HG03460 (cell line): ENCODE measurements at regions not wholly inside any gene's neighbourhood (a gene's known extent, or its start where the extent isn't known, plus 50 kb on each side); places are given as distances from the start of the nearest gene placed in this dataset.
"Not testable (repeated sequence)": the region's sequence is repeated elsewhere in the genome, so short reads cannot be mapped to it uniquely, and the experiment has no call there.

ENCODE experiments used
- ATAC-seq: cut with Tn5 transposase; IDR thresholded peaks from one replicate; pipeline ENCODE4 v1.9.1; 2021; ENCODE audit not compliant: unreplicated experiment

DNA sequence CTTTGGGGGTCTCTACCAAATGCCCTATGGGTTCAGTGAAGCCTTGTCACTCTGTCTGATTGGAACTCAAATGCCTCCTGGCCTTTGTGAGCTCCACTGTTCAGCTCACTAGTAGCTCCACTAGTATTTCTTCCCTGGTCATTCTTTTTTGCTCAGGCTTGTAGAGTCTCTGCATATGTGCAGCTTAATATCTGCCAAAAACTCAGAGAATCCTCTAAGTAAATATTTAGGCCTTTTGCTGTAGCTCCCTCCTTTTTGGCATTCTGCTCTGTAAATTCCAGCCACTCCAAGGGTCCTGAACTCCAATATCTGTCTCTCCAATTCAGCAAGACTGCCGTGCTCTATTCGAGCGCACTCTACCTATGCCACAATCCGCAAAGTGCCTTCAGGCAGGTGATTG lies 146.5 kb downstream of the MAIP1 start:
- ATAC-seq: no peak

DNA sequence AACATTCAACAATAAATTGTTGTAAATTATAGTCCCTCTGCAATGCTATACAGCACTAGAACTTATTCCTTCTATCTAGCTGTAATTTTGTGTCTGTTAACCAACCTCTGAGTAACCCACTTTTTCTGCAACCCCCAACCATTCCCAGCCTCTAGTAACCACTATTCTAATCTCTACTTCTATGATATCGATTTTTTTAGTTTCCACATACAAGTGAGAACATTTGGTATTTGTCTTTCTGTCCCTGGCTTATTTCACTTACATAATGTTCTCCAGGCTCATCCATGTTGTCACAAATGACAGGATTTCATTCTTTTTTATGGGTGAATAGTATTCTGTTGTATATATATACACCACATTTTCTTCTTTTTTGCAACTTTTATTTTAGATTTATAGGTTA lies 147.6 kb downstream of the MAIP1 start:
- ATAC-seq: no peak

DNA sequence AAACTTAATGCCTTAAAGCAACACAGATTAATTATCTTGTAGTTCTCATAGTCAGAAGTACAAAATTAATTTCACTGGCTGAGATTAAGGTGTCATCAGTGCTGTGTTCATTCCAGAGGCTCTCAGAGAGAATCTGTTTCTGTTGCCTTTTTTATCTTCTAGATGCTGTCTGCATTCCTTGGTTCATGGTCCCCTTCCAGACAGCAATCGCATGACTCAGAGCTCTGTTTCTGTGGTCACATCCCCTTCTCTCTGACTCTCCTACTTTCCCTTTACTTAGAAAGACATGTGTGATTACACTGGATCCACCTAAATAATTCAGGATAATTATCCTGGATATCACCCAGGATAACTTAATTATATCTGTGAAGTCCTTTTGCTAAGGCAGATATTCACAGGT lies 148.6 kb downstream of the MAIP1 start:
- no peak for ATAC-seq

- no peak for ATAC-seq
Measured at GRCh38 chr2:200107514-200108217, 152.3 kb downstream of the MAIP1 start.

DNA sequence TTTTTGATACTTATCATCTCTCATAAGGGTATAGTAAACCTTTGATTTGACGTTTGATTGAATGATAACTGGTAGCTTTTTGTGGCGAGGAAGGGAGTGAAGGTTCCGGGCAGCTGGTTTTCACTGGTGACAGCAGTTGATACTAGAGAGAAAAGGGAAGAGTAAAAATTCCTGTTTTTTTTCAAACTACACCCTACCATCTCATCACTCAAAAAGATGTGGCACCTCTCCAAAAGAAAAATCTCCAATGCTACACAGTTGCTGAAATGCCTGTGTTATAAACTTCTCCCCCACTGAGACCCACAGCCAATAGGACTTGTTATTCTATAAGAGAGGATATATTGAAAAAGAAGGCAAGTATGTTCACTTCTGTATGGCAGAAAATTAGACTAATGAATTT lies 154.0 kb downstream of the MAIP1 start:
- ATAC-seq: no peak

DNA sequence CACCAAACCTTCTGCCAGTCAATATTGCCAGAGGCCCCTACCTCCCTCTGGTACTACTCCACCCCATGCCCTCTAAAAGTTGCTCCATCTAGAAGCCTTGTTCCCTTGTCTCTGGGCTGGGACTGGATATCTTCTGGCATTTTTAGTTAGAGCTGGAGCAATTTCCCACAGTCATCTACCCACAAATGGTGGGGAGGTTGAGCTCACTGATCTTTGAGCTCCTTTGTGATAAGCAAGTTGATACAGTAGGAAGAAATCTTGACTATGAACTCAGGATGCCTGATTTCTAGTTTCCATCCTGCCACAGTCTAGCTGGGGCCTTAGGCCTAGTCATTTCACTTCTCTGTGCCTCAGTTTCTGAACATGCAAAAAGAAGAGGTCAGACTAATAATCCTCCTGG lies 155.0 kb downstream of the MAIP1 start:
- no peak for ATAC-seq

- not testable (repeated sequence) for ATAC-seq
Measured at GRCh38 chr2:200113016-200113799, 157.8 kb downstream of the MAIP1 start.

GRCh38 chr2:200119236-200119635 lies 163.9 kb downstream of the MAIP1 start:
- no peak for ATAC-seq

- ATAC-seq: no peak
Measured at GRCh38 chr2:200121931-200122330, 166.5 kb downstream of the MAIP1 start.

- ATAC-seq: no peak
Measured at GRCh38 chr2:200122683-200123082, 167.3 kb downstream of the MAIP1 start.

- ATAC-seq: not testable (repeated sequence)
Measured at GRCh38 chr2:200124665-200125368, 169.4 kb downstream of the MAIP1 start.

- no peak for ATAC-seq
Measured at GRCh38 chr2:200125444-200126284, 170.3 kb downstream of the MAIP1 start.

DNA sequence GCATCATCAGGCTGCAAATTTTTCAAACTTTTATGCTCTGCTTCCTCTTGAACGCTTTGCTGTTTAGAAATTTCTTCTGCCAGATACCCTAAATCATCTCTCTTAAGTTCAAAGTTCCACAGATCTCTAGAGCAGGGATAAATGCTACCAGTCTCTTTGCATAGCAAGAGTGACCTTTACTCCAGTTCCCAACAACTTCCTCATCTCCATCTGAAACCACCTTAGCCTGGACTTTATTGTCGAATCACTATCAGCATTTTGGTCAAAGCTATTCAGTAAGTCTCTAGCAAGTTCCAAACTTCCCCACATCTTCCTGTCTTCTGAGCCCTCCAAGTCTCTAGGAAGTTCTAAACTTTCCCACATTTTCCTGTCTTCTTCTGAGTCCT lies 170.9 kb downstream of the MAIP1 start:
- ATAC-seq: not testable (repeated sequence)

DNA sequence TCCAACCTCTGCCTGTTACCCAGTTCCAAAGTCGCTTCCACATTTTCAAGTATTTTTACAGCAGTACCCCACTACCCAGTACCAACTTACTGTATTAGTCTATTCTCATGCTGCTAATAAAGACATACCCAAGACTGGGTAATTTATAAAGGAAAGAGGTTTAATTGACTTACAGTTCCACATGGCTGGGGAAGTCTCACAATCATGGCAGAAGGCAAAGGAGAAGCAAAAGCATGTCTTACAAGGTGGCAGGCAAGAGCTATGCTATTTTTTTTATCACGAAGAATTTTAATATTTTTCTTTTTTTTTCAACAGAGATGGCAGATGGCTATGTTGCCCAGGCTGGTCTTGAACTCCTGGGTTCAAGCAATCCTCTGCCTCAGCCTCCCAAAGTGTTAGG lies 171.3 kb downstream of the MAIP1 start:
- ATAC-seq: not testable (repeated sequence)

- ATAC-seq: no peak
Measured at GRCh38 chr2:200127848-200128247, 172.5 kb downstream of the MAIP1 start.

- no peak for ATAC-seq
Measured at GRCh38 chr2:200128296-200128695, 172.9 kb downstream of the MAIP1 start.

- ATAC-seq: no peak
Measured at GRCh38 chr2:200129721-200130462, 174.5 kb downstream of the MAIP1 start.

GRCh38 chr2:200130762-200131166 lies 175.4 kb downstream of the MAIP1 start:
- no peak for ATAC-seq

- no peak for ATAC-seq
Measured at GRCh38 chr2:200131307-200131706, 175.2 kb upstream of the SPATS2L start.

DNA sequence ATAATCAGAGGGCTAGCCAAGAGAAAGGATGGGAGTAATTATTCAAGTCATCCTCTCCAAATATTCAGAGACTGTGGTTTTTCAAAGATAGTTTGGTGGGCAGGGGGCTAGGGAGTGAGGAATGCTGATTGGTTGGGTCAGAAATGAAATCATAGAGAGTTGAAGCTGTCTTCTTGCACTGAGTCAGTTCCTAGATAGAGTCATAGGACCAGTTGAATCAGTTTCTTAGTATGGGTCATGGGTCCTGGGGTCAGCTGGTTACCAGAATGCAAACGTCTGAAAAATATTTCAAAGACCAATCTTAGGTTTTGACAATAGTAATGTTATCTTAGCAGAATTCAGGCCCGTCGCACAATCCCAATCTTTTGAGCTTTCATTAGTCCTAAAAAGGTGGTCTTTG lies 171.4 kb upstream of the SPATS2L start:
- ATAC-seq: no peak
